NCI-H1694 (cell line): ENCODE measurements at regions not wholly inside any gene's neighbourhood (a gene's known extent, or its start where the extent isn't known, plus 50 kb on each side); places are given as distances from the start of the nearest gene placed in this dataset.

Source experiments
- DNase-seq: peaks from one replicate; lab custom pipeline; 2025; lab: John Stamatoyannopoulos, UW

DNA sequence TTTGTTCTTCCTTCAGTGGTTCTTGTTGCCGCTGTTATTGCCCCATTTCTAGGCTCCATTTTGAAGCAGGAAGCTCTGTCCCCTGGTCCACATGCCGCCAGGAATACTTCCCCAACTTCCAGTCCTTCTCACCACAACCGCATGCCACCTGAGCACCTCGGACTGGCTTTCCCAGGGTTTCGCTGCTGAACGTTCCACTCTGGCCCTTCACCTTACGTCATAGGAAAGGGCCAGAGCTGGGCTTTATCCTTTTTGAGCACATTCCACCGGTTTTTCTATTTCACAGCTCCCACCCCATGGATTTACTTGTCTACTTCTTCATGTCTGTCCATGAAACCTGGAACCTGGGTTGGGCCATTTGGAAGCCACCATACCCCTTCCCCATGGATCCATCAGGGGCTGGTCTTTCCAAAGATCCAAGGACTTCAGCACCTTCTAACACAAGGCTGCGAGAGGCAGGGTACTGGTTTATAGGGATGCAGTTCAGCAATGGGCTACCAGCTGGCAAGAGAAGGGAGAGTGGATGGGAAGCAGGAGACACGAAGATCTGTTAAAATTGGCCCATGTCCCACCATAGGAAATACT is 557.4 kb downstream of the BNC2 start:
- DNase-seq, result no peak

DNA sequence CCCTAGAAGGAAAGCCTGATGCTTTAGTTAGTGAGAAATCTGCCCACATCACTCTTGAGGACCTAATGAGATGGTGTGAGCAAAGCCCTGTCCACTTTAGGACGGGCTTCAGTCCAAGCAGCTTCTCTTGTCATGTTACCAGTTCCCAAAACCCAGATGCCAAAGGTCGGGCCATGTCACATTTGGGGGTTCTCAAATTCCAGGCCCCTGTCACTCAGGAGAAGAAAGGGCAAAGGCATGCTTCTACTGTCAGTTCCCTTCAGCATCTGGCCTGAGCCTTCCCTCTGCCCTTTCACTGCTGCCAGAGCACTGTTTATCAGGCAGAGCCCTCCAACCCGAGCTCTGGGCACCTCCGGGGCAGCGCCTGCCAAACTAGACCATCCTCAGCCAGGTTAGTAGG is 556.0 kb downstream of the BNC2 start:
- DNase-seq, result no peak

DNA sequence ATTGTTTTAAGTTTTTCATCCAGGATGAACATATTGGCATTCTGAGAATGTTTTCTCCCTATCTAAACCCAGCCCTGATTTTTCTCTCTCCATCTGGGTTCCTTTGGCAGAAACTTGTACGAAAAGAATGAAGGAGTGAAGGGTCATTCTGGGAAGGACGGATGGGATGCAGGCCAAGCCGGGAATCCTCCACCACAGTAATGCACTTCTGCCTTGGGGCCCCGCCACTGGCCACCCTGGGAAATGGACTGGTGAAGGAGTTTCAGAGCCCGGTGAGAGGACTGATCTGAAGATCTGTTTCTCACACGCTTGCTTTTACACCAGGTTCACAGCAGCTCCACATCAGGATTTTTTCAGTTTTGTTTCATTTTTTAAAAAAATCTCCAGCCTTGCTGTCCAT is 554.8 kb downstream of the BNC2 start:
- no peak for DNase-seq

DNA sequence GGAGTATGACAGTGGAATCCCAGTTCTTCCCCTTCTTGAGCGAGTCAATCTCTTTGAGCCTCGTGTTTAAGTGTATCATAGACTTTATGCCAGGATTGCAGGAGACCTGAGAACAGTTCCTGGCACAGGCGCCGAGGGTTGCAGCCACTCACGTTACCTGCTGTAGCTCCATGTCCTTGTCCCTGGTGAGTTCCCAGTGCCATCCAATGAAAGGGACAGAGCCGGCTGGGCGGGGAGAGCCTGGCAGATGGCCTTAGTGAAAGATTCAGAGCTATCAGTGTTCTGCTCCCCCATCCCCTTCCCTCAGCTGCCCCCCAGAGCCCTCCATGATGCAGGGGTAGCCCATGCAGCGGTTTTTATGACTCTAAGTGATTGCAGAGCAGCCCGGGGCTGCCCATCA is 554.0 kb downstream of the BNC2 start:
- no peak for DNase-seq

DNA sequence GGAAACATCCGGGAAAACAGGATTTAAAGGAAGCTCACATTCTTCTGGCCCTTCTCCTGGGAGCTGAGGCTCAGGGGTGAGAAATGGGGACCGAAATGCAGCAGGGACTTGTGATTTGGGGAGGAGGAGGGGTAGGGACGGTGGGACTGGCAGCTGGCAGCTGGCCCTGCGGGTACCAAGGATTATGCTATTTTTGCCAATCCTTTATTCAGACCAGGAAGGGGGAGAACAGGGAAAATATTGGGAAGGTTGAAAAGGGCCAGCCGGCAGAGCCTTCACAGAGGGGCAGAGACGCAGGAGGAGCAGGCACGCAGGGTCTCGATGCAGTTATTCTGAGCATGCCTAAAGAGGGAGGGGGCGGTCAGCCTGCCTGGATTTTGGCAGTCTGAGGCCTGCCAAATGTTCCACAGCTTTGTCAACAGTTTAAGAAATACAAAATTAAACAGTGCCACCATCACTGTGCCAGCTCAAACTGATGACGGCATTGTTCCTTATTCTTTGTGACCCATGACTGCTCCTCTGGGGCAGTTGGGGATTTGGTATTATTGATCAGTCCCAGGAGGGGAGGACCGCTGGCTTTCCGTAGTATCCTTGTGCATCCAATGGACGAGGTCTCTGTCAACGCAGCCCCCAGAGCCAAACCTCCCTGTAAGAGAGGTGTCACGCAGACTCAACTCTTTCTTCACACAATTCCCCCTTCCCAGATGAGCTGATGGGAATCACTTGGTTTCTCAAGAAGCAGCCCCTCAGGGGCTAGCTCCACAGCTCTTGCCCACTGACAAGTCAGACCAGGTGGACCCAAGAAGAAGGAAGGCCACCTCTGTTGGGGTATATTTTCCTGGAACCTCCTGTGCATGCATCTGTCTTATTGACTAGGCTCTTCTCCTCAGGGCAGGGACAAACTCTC is 553.3 kb downstream of the BNC2 start:
- DNase-seq, result no peak

DNA sequence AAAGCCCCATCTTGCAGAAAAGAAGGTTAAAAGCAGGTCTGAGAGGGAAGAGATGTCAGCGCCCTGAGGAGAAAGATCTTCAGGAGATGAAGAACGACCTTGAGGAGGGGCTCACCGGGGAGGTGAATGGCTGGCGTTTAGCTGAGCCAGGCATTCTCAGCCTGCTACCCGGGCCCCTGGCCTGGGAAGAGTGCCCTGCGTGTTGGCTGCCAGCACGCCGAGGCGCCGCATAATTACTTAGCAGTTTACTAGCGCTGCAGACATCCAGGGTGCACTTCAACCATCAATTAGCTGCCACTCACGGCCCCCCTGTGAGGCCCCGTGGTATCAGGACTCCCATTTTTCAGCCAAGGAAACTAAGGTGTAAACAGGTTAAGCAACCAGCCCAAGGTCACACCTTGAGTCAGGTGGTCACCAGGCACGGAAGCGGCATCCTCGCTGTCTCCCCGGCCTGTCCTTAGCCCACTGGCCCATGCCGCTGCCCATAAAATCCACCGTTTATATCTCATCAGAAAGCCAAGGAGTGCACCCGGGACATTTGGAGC is 551.9 kb downstream of the BNC2 start:
- DNase-seq, result no peak

DNA sequence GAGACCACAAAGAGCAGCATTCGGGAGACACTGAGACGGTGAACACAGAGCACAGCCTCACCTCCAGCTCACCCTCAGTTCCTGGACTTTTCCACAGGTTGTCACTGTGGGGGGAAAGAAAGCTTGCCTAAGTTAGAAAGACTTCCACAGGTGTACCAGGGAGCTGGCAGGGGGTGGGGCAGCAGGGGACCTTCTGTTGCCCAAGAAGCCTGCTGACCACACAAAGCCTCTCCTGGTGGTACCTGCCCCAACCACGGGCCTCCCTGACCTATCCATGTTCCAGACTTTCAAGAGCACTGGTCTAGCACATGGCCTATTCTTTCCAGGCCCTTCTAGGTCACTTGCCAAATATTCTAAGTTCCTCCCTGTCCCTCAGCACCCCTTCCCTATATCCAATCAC is 550.8 kb downstream of the BNC2 start:
- no peak for DNase-seq

DNA sequence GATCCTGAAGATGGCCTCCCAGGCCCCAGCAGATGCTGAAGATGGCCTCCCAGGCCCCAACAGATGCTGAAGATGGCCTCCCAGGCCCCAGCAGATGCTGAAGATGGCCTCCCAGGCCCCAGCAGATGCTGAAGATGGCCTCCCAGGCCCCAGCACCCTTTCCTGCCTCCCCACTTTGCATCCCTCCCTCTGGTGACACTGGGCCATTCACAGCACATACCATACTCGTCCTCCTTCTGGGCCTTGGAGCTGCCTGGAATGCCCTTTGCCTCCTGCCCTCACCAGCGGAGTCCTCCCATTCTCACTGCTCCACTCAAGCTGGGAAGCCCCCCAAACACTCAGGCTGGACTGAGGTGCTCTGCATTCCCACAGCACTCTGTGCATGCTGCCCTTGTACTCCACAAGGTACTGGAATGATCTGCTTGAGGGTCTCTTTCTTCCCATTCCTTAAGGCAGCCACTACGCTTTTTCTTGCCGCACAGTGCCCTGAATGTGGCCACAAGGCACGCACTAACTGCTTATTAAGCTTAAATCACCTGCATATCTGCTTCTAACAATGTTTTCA is 550.0 kb downstream of the BNC2 start:
- no peak for DNase-seq

DNA sequence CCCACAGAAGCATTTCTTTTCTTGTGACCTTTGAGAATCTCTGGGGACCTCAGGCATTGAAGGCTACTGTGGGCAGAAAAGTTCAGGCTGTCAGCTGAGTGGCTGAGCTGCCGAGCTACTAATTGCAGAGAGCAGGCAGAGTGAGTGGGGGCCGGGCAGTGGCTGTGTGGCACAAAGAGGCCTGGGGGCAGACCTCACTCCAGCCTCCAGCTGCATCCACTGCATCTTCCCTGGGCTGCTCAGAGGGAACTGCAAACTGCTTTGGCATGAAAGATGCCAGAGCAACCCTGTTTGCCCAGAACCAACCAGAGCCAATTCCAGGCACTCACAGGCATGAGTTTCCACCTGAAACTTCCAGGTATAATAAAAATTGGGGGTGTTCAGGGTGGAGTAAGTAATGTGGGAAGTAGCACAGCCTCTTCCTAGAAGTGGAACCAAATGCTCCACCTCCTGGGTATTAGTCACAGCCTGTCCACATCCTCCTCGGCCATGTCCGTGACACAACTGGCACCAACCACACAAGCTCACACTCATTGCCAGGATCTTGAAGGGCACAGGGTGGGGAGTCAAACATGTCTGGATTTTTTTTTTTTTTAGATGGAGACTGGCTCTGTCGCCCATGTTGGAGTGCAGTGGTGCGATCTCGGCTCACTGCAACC is 548.9 kb downstream of the BNC2 start:
- no peak for DNase-seq

DNA sequence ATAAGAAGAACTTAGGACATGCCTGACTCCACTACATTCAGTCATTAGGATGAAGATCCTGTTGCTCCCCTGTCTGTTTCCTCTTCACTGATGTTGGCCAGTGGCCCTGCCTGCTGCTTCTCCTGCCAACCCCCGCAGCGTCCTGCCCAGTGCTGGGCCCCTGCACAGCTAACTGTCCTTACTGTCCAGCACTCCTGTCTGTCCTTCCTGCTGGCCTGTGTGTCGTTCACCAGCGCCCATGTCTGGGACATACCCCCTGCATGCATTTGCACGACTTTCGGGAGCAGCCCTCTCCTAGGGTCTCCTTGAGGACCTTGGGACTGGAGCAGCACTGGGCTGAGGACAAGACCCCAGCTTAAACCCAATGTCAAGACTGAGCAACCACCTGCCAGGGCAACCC is 547.6 kb downstream of the BNC2 start:
- no peak for DNase-seq

DNA sequence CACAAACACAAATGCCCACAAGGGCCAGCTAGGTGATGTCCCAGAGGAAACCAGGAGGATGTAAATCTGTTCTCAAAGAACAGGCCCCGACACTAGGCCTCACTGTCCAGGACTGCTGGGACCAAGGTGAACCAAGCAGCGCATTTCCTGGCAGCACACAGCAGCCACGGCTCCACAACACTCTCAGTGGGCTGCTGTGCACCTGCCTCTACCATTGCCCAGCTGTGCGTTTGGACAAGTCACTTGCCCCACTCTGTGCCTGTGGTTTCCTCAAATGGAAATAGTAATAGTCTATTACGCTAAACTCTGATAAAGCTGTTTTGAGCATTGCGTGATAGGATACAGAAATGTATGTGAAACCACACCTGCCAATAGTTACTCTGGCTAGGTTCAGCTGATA is 544.5 kb downstream of the BNC2 start:
- DNase-seq, result no peak

DNA sequence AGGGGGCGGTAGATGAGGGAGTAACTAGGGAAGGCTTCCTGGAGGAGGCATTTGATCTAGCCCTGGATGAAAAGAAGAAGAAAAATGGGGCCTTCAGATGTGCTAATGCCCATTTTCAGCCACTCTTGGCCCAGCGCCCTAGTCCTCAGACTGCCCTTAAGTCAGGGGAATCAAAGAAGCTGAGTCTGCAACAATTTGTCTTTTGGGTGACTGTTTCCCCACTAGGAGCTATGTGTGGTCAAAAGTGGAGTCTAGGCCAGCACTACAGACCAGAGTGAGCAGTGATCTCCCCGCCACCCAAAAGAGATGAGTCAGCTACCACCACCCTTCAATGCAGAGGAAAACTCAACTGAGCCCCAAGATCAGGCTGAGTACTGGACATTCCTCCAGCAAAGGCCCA is 542.1 kb downstream of the BNC2 start:
- DNase-seq, result no peak

DNA sequence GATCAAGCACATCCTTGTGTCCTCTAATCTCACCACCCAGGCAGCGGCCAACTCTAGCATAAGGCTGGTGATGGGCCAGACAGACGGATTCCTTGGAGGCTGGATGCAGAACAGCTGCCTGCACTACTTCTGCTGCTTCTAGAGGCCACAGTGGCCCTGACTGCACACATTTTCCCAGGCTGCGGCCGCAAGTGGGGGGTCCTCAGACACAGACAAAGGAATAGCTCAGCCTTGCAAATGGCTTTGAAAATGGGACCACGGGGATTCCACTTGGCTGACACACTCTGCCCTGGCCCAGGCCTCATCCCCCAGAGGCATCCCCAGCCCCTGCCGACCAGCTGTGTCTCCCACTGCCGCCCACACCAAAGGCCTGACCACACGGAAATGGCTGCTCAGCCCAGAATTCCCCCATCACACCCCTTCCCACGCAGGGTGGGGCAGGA is 540.8 kb downstream of the BNC2 start:
- DNase-seq, result no peak

DNA sequence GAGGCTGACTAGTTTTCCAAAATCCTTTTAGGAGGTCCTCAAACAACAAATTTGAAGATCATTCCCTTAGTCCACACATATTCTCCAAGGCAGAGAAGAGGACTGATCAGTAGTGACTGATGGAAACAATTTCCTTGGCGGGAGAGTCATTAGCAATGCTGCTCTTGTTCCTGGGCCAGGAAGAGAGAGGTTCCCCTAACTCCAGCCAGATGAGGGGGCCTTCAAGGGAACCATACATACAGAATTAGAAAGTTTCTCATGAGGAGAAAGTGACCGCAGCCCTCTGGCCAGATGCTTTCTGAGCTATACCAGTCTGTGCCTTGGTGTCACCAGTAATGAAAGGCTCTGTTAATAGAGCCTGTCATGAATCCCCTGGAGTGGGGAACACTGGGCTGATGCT is 539.4 kb downstream of the BNC2 start:
- DNase-seq, result no peak

DNA sequence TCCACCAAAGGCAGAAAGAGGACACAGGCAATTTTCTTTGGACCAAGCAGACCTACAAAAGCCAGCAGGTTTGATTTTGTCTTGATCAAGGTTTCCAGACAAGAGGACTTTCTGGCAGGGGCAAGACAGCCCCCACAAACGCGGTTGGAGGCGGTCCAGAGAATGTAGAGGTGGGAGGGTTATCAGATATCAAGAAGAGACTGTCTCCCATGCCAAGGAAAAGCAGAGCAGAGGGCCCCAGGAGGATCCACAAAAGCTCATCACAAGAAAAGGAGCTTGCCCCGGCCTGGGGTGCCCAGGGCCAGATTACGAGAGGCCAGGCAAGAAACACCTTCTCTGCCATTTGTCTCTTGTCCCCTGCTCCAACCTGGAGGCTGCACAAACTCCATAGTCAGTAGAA is 538.9 kb downstream of the BNC2 start:
- DNase-seq, result no peak

DNA sequence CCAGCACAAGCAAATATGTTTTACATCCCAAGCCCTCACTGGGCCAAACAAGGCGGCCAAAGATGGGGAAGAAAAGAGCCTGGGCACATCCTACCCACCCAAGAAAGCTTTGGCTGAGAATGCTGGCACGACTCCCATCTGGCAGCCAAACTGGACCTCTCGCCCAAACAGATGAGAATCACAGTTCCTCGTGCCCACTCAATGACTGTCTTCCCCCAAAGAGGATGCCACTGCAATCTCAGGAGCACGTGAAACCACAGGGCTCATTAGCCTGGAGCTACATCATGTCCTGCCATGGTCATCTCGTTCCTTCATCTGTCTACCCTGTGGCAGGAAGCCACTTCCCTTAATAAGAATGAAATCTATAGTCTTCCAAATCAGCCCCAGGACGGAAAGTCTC is 536.8 kb downstream of the BNC2 start:
- no peak for DNase-seq

DNA sequence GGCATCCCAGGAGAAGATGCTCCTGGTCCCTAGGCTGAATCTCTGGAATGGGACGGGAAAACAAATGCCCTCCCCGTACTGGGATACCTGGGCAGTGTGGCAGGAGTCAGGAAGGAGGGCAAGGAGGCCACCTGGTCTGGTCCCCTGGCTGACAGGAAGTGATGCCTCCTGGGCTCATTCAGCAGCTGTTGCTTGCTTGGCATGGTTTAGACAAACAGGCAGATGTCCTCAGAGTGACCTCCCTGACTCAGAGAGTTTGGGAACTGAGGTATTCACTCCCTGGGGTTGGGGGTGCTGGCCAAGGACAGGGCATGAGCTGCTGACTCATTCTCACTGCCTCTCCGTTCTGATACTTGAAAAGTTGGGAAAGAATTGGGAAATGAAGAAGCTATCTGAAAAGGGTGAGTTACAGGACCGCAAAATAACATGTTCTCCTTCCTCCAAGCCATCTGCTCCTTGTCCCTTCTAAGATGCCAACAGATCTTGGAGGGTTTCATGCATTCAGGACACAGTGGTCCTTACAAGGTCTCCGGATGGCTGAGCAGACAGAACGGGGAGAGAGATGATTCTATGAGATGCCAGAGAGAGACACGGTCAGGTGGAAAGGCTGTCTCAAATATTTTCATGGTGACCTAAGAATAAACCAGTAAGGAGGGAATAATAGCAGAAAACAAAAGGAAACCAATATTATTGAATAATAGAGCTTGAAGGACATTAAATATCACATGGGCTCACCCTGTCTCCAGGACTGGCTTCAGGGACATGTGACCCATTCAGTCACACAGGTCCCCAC is 534.5 kb downstream of the BNC2 start:
- DNase-seq, result no peak

DNA sequence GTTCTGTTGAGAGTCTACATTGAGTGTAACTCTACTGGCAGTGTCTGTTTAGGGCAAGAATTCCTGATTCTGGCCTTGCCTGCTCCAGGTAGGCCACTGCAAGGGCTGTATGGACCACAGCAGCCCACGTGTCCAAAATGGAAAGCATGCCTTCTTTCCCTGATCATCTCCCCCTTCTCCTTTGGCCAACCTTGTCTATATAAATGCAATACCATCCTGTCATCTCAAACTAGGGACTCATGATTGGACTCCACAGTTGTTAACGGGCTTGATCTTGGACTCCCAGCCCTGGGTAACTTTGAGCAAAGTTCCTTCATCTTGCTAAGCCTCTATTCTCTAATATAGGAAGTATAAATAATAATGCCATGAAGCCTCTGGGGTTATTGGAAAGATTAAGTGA is 533.6 kb downstream of the BNC2 start:
- DNase-seq, result no peak

DNA sequence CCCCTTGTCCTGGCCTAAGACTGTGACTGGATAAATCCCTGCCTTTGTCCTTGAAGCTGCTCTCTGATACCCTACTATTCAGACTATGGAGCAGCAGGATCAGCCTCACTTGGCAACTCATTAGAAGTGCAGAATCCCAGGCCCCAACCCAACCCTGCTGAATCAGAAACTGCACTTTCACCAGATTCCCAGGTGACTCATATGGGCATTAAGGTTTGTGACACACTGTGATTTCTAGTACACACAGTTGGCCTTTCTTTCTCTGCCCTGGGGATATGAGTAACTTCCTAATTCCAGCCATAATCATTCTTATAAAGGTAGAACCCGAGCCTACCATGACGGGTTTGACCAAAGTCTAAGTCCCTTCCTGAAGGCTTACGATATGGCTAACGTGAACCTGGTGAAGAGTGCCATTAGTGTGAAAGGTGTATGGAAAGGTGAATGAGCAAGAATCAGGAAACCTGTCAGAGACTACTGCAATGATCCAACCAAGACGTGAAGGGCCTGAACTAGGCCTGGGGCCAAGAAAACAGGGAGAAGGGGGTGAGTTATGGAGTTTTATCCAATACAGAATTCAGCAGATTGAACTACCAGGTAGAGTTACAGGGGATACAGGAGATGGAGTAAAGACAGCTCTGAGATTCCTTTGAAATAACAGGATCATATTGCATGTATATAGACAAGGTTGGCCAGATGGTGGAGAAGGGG is 533.0 kb downstream of the BNC2 start:
- DNase-seq, result no peak

DNA sequence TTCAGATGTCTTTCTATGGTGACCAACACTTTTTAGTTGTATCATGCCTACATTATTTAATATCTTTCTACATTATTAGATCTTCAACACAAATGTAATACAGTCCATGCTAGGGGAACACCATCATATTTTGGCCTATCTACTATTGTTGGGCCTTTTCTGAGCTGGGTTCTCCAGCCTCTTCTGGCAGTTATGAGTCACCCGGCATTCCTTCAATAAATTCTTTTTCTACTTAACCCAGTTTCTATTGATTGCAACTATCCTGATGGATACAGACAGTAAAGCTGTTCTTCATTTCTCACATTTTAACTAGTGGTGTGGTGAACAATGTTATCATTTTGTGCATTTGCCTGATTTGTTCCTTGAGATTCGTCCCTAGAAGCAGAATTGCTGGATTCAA is 529.3 kb downstream of the BNC2 start:
- no peak for DNase-seq
